H9 (cell line): ENCODE measurements at regions not wholly inside any gene's neighbourhood (a gene's known extent, or its start where the extent isn't known, plus 50 kb on each side); places are given as distances from the start of the nearest gene placed in this dataset.

Experiments used
- DNase-seq: peaks from one replicate; pipeline ENCODE4 v3.0.0-alpha.2; 2017
- H2AFZ ChIP-seq: one replicate; pipeline ENCODE4 v1.6.1; 2013; ENCODE audit warnings: mild to moderate bottlenecking, low read length, control low read depth, moderate library complexity
- H2AK5ac ChIP-seq: 2 replicates; pipeline ENCODE4 v1.6.1; 2013; ENCODE audit warnings: low read length, control low read depth, mixed read lengths; ENCODE audit not compliant: insufficient read length
- H2BK120ac ChIP-seq: one replicate; pipeline ENCODE4 v1.6.1; 2013; ENCODE audit warnings: low read depth, mild to moderate bottlenecking, low read length, control low read depth, inconsistent platforms; ENCODE audit not compliant: poor library complexity, severe bottlenecking
- H2BK12ac ChIP-seq: 2 replicates; pipeline ENCODE4 v1.6.1; 2013; ENCODE audit warnings: low read length, control low read depth, mixed read lengths, low read depth; ENCODE audit not compliant: insufficient read length
- H2BK15ac ChIP-seq: 2 replicates; pipeline ENCODE4 v1.6.1; 2013; ENCODE audit warnings: low read depth, low read length, control low read depth
- H2BK20ac ChIP-seq: one replicate; pipeline ENCODE4 v1.6.1; 2013; ENCODE audit warnings: low read depth, mild to moderate bottlenecking, low read length, control low read depth, inconsistent platforms; ENCODE audit not compliant: poor library complexity, severe bottlenecking
- H2BK5ac ChIP-seq: 2 replicates; pipeline ENCODE4 v1.6.1; 2013; ENCODE audit warnings: low read length, control low read depth, mixed read lengths; ENCODE audit not compliant: insufficient read length
- H3K14ac ChIP-seq: 2 replicates; pipeline ENCODE4 v1.6.1; 2013; ENCODE audit warnings: low read length, control low read depth; ENCODE audit not compliant: insufficient read depth
- H3K18ac ChIP-seq: 2 replicates; pipeline ENCODE4 v1.6.1; 2013; ENCODE audit warnings: low read depth, mild to moderate bottlenecking, mixed read lengths, low read length, control low read depth; ENCODE audit not compliant: insufficient read length
- H3K23ac ChIP-seq: 2 replicates; pipeline ENCODE4 v1.6.1; 2013; ENCODE audit warnings: low read length, control low read depth, mixed read lengths, low read depth; ENCODE audit not compliant: insufficient read length
- H3K23me2 ChIP-seq: 2 replicates; pipeline ENCODE4 v1.6.1; 2013; ENCODE audit warnings: low read depth, mild to moderate bottlenecking, mixed read lengths, low read length, control low read depth; ENCODE audit not compliant: insufficient read length, poor library complexity, severe bottlenecking
- H3K27ac ChIP-seq: 2 replicates; pipeline ENCODE4 v1.5.1; 2013; ENCODE audit warnings: low read length, control low read depth, mixed read lengths, low read depth; ENCODE audit not compliant: insufficient read length
- H3K27me3 ChIP-seq: 2 replicates; pipeline ENCODE4 v1.6.1; 2013; ENCODE audit warnings: low read length, control low read depth, inconsistent platforms; ENCODE audit not compliant: insufficient read depth
- H3K4ac ChIP-seq: 2 replicates; pipeline ENCODE4 v1.6.1; 2013; ENCODE audit warnings: low read depth, mild to moderate bottlenecking, control low read depth, inconsistent platforms, low read length, moderate library complexity
- H3K4me1 ChIP-seq: 2 replicates; pipeline ENCODE4 v1.6.1; 2013; ENCODE audit warnings: low read length, control low read depth, inconsistent platforms; ENCODE audit not compliant: insufficient read depth
- H3K4me2 ChIP-seq: 2 replicates; pipeline ENCODE4 v1.6.1; 2013; ENCODE audit warnings: low read length, control low read depth, mixed read lengths; ENCODE audit not compliant: insufficient read length, insufficient read depth
- H3K56ac ChIP-seq: 2 replicates; pipeline ENCODE4 v1.6.1; 2013; ENCODE audit warnings: low read depth, mild to moderate bottlenecking, mixed read lengths, low read length, control low read depth; ENCODE audit not compliant: insufficient read length
- H3K79me1 ChIP-seq: 2 replicates; pipeline ENCODE4 v1.6.1; 2013; ENCODE audit warnings: low read depth, mild to moderate bottlenecking, moderate library complexity, low read length, control low read depth, inconsistent platforms; ENCODE audit not compliant: insufficient read depth, poor library complexity, severe bottlenecking
- H3K79me2 ChIP-seq: 2 replicates; pipeline ENCODE4 v1.6.1; 2013; ENCODE audit warnings: low read length, control low read depth, inconsistent platforms; ENCODE audit not compliant: insufficient read depth
- H3K9ac ChIP-seq: 2 replicates; pipeline ENCODE4 v1.6.1; 2013; ENCODE audit warnings: low read length, control low read depth, mixed read lengths; ENCODE audit not compliant: insufficient read length; ENCODE audit errors: extremely low read depth
- H3K9me3 ChIP-seq: one replicate; pipeline ENCODE4 v1.6.1; 2013; ENCODE audit warnings: low read depth, low read length, inconsistent platforms; ENCODE audit not compliant: control insufficient read depth
- H3T11ph ChIP-seq: one replicate; pipeline ENCODE4 v1.6.1; 2013; ENCODE audit warnings: mild to moderate bottlenecking, low read length, control low read depth, inconsistent platforms
- H4K20me1 ChIP-seq: one replicate; pipeline ENCODE4 v1.6.1; 2013; ENCODE audit not compliant: control insufficient read depth, insufficient read length, insufficient read depth
- H4K5ac ChIP-seq: 2 replicates; pipeline ENCODE4 v1.6.1; 2013; ENCODE audit warnings: low read depth, mild to moderate bottlenecking, mixed read lengths, low read length, control low read depth; ENCODE audit not compliant: insufficient read length
- H4K8ac ChIP-seq: replicated peaks from 2 replicates; pipeline ENCODE4 v1.6.1; 2013; ENCODE audit warnings: low read length, control low read depth, mixed read lengths, low read depth; ENCODE audit not compliant: insufficient read length
- H4K91ac ChIP-seq: 2 replicates; pipeline ENCODE4 v1.6.1; 2013; ENCODE audit warnings: low read depth, mild to moderate bottlenecking, moderate library complexity, mixed read lengths, low read length, control low read depth; ENCODE audit not compliant: insufficient read length
- H3K27ac Mint-ChIP-seq, 3 experiments: 2 replicates in 2 of 3; 3 replicates in 1 of 3; pipeline ENCODE4 v1.8.0; 2020 to 2021; ENCODE audit warnings: mixed read lengths in 3 of 3, mild to moderate bottlenecking in 1 of 3, moderate library complexity in 1 of 3
- H3K27me3 Mint-ChIP-seq: 2 replicates; pipeline ENCODE4 v1.8.0; 2021; ENCODE audit warnings: low read depth, mild to moderate bottlenecking, moderate library complexity, mixed read lengths
- H3K36me3 Mint-ChIP-seq, 3 experiments: 2 replicates in 2 of 3; 3 replicates in 1 of 3; pipeline ENCODE4 v1.8.0; 2020 to 2021; ENCODE audit warnings: low read depth in 3 of 3, mixed read lengths in 3 of 3; ENCODE audit not compliant: insufficient read depth in 1 of 3
- H3K4me1 Mint-ChIP-seq, 2 experiments: 2 replicates each; pipeline ENCODE4 v1.8.0; 2020; ENCODE audit warnings: mixed read lengths in 2 of 2
- H3K4me3 Mint-ChIP-seq, 2 experiments: 2 replicates in 1 of 2; 3 replicates in 1 of 2; pipeline ENCODE4 v1.8.0; 2020 to 2021; ENCODE audit warnings: mild to moderate bottlenecking in 2 of 2, mixed read lengths in 2 of 2, moderate library complexity in 1 of 2
- H3K9me3 Mint-ChIP-seq, 2 experiments: 2 replicates in 1 of 2; 3 replicates in 1 of 2; pipeline ENCODE4 v1.8.0; 2020; ENCODE audit warnings: mild to moderate bottlenecking in 2 of 2, mixed read lengths in 2 of 2, moderate library complexity in 1 of 2
- CTCF ChIP-seq: fragments of 200-600 bp; sonication (generic); conservative IDR thresholded peaks from 3 replicates; pipeline ENCODE4 v1.8.0; 2021; ENCODE audit warnings: antibody characterized with exemption, mild to moderate bottlenecking
- whole genome bisulfite sequencing: extraction: QIAGEN DNeasy Blood & Tissue Kit; methylation state at CpG from one replicate; pipeline ENCODE4 v1.1.7; 2013; ENCODE audit warnings: missing lambda C conversion rate, low lambda C conversion rate, mixed read lengths; ENCODE audit not compliant: insufficient read length; ENCODE audit errors: extremely low coverage; 5-methylcytosine and 5-hydroxymethylcytosine counted together

GRCh38 chr2:66264354-66264753 lies 170.6 kb upstream of the MEIS1 start:
- Histone ChIP-seq H2BK5ac (no peak overlapping the region), H3K4me2 (no peak overlapping the region), H4K8ac (no peak overlapping the region), H3K23ac (no peak overlapping the region), H3K4me1 (no peaks in the 10 kb centered on the region), H3K56ac (no peak overlapping the region), H4K20me1 (no peaks in the 10 kb centered on the region), H2BK120ac (no peak overlapping the region), H3T11ph (no peak overlapping the region), H3K4ac (no peak overlapping the region), H2AK5ac (no peak overlapping the region), H3K18ac (no peak overlapping the region), H3K9ac (no peak overlapping the region), H3K23me2 (no peaks in the 10 kb centered on the region), H4K91ac (no peak overlapping the region), H4K5ac (no peak overlapping the region), H2BK15ac (no peak overlapping the region), H3K27ac (no peak overlapping the region), H3K79me1 (no peaks in the 10 kb centered on the region), H2BK12ac (no peak overlapping the region), H2AFZ (no peak overlapping the region), H3K14ac (no peak overlapping the region), H2BK20ac (no peak overlapping the region), H3K79me2 (no peaks in the 10 kb centered on the region), H3K9me3 (no peaks in the 10 kb centered on the region), H3K27me3 (no peaks in the 10 kb centered on the region)
- Mint-ChIP-seq H3K4me3 (no peak overlapping the region), H3K4me1 (peaks cover 4 to 7% of the 10 kb centered on the region in 2 experiments; a peak in 3 of 4 replicates), H3K27me3 (no peaks in the 10 kb centered on the region), H3K9me3 (no peaks in the 10 kb centered on the region), H3K27ac (no peak overlapping the region), H3K36me3 (no peaks in the 10 kb centered on the region)
- no CpG with 5 or more reads among the region's 3 CpGs for WGBS
- DNase-seq, result no peak
- TF ChIP-seq CTCF, result no peak
